Lower lobe of right lung (tissue), 2 donors: ENCODE measurements at regions not wholly inside any gene's neighbourhood (a gene's known extent, or its start where the extent isn't known, plus 50 kb on each side); places are given as distances from the start of the nearest gene placed in this dataset.

Experiments
- ATAC-seq, 2 donors: fragments of 200-7000 bp; cut with Tn5 transposase; one replicate each; pipeline ENCODE4 v1.9.1; 2020 to 2022; ENCODE audit warnings: mild to moderate bottlenecking in 2 of 2, moderate library complexity in 2 of 2
- DNase-seq: peaks from one replicate; pipeline ENCODE4 v3.0.0-alpha.2; 2020
- H3K27ac ChIP-seq: fragments of 200-600 bp; one replicate; pipeline ENCODE4 v1.8.0; 2022
- H3K27me3 ChIP-seq: fragments of 200-600 bp; one replicate; pipeline ENCODE4 v1.8.0; 2022; ENCODE audit warnings: low read depth
- H3K36me3 ChIP-seq: fragments of 200-600 bp; one replicate; pipeline ENCODE4 v1.8.0; 2022; ENCODE audit warnings: mild to moderate bottlenecking
- H3K4me1 ChIP-seq: fragments of 200-600 bp; one replicate; pipeline ENCODE4 v1.8.0; 2022
- H3K4me3 ChIP-seq: fragments of 200-600 bp; one replicate; pipeline ENCODE4 v1.8.0; 2022; ENCODE audit warnings: mild to moderate bottlenecking
- H3K9me3 ChIP-seq: fragments of 200-600 bp; one replicate; pipeline ENCODE4 v1.8.0; 2022
- intact Hi-C: fragments of 100-400 bp; cut with DNase I; formaldehyde crosslinking; loops from one replicate; pipeline ENCODE4 v1.11.0; 2022
- TF ChIP-seq, protein P1 (sequence below): fragments of 200-600 bp; IDR thresholded peaks from one replicate; pipeline ENCODE4 v1.8.0; 2022; ENCODE audit warnings: antibody characterized with exemption, mild to moderate bottlenecking
- donor health status: DM: no; HTN: yes; CAD: no; lungs with severe emphysema.

DNA sequence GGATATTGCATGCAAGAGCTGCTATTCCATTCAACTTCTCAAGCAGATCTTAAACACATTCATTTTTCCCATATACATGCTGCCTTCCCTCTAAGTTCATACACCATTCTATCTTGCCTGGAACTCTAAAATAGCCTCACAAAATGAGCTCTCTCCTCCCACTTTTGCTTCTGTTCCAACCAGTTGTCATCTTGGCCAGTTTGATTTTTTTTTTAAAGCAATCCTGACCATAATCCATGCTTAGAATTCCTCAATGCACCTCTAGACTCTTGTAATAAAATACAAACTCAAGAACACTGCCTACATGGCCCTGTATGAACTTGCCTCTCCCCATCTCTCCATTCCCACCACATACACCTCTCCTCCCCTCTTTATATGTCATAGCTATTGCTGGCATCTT lies 68.6 kb upstream of the NPHP3 start:
- intact Hi-C loops = no loop called here
- TF ChIP-seq, protein P1, sequence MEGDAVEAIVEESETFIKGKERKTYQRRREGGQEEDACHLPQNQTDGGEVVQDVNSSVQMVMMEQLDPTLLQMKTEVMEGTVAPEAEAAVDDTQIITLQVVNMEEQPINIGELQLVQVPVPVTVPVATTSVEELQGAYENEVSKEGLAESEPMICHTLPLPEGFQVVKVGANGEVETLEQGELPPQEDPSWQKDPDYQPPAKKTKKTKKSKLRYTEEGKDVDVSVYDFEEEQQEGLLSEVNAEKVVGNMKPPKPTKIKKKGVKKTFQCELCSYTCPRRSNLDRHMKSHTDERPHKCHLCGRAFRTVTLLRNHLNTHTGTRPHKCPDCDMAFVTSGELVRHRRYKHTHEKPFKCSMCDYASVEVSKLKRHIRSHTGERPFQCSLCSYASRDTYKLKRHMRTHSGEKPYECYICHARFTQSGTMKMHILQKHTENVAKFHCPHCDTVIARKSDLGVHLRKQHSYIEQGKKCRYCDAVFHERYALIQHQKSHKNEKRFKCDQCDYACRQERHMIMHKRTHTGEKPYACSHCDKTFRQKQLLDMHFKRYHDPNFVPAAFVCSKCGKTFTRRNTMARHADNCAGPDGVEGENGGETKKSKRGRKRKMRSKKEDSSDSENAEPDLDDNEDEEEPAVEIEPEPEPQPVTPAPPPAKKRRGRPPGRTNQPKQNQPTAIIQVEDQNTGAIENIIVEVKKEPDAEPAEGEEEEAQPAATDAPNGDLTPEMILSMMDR = no peak
- no peaks in the 10 kb centered on the region for H3K9me3 ChIP-seq
- no peak overlapping the region for H3K4me3 ChIP-seq
- H3K4me1 ChIP-seq = no peaks in the 10 kb centered on the region
- no peaks in the 10 kb centered on the region for H3K27me3 ChIP-seq
- no peaks in the 10 kb centered on the region for H3K36me3 ChIP-seq
- DNase-seq = no peak
- no peak for ATAC-seq
- H3K27ac ChIP-seq = no peak overlapping the region

DNA sequence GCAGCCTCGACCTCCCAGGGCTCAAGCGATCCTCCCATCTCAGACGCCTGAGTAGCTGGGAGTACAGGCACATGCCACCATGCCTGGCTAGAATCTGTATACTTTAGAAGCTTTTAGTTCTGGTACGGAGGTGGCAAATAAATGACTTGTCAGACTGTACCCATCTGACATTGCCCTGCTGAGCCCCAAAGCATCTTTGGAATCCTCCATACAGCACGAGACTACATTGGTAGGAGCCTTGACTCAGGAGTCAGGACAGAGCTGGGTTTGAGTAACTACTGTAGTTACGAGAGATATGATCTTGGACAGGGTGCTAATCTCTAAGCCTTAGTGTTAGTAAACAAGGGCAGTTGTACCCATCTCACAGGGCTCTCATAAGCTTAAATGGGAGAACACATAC lies 67.8 kb upstream of the NPHP3 start:
- Histone ChIP-seq H3K27me3 (no peaks in the 10 kb centered on the region), H3K9me3 (no peaks in the 10 kb centered on the region), H3K36me3 (no peaks in the 10 kb centered on the region), H3K4me3 (no peak overlapping the region), H3K4me1 (no peaks in the 10 kb centered on the region), H3K27ac (no peak overlapping the region)
- no peak for DNase-seq
- TF ChIP-seq, protein P1 = no peak
- intact Hi-C loops = no loop called here
- no peak for ATAC-seq

DNA sequence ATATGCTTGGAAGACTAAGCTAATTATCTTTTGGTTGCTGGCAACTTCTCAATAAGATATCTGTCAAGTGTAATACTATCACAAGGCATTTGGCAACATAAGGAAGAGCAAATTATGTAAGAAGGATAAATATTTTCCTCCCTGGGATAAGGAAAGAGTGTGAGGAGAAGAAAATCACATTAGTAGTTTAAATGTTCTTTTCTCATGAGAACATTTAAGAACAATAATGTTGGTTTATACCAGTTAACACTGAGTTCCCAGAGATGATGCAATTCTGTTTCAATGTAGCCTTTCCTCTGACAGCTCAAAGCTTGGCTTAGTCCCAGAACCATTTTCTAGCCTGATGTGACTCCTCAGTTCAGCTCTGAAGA lies 66.1 kb upstream of the NPHP3 start:
- Histone ChIP-seq H3K27me3 (no peaks in the 10 kb centered on the region), H3K4me3 (no peak overlapping the region), H3K9me3 (no peaks in the 10 kb centered on the region), H3K4me1 (no peaks in the 10 kb centered on the region), H3K27ac (no peak overlapping the region), H3K36me3 (no peaks in the 10 kb centered on the region)
- peak; percentile 74 for ATAC-seq
- intact Hi-C loops = no loop called here
- no peak for DNase-seq
- TF ChIP-seq, protein P1 = no peak

DNA sequence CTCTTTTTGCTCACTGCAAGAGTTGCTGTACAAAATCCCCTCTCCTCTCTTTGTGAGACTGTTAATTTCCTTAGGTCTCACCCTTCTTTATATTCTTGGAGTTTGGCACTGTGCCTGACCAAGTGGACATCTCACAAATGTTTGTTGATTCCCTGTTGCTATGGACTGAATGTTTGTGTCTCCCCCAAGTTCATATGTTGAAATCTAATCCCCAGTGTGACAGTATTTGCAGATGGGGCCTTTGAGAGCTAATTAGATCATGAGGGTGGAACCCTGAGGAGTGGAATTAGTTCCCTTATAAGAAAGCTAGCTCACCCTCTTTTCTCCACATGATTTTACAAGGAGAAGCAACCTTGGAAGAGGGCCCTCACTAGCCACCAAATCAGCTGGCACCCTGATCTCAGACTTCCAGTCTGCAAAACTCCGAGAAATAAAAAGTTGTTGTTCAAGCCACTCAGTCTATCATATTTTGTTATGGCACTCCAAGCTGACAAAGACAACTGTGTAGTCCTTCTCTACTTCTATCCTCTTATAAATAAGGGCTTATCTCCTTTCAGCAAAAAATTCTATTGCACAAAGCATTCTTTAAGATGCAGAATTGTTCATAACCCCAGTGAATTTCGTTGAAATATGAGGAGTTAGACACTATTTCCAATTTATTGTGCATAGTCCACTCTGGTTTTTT lies 65.5 kb upstream of the NPHP3 start:
- DNase-seq (no peak), ATAC-seq (peak; percentile 36 to 43)
- Histone ChIP-seq H3K9me3 (no peaks in the 10 kb centered on the region), H3K27me3 (no peaks in the 10 kb centered on the region), H3K4me1 (no peaks in the 10 kb centered on the region), H3K4me3 (no peak overlapping the region), H3K27ac (peak overlapping the region; percentile 54), H3K36me3 (no peaks in the 10 kb centered on the region)
- TF ChIP-seq, protein P1 = no peak
- intact Hi-C loops = no loop called here

DNA sequence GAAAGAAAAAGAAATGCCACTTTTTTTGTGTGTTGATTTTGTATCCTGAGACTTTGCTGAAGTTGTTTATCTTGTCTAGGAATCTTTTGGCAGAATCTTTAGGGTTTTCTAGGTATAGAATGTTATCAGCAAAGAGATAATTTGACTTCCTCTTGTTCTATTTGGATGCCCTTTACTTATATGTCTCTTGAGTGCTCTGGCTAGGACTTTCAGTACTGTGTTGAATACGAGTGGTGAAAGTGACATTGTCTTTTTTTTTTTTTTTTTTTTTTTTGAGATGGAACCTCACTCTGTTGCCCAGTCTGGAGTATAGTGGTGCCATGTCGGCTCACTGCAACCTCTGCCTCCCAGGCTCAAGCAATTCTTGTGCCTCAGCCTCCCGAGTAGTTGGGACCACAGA lies 64.7 kb upstream of the NPHP3 start:
- ATAC-seq = no peak
- H3K4me1 ChIP-seq = no peaks in the 10 kb centered on the region
- intact Hi-C loops = no loop called here
- TF ChIP-seq, protein P1 = no peak
- no peaks in the 10 kb centered on the region for H3K36me3 ChIP-seq
- no peak overlapping the region for H3K4me3 ChIP-seq
- no peaks in the 10 kb centered on the region for H3K9me3 ChIP-seq
- no peak for DNase-seq
- H3K27me3 ChIP-seq = no peaks in the 10 kb centered on the region
- H3K27ac ChIP-seq = peak overlapping the region; percentile 54
